ENCODE measurements at regions not wholly inside any gene's neighbourhood (a gene's known extent, or its start where the extent isn't known, plus 50 kb on each side); places are given as distances from the start of the nearest gene placed in this dataset.

- Histone ChIP-seq H3K4me1 (ENCODE audit: control insufficient read depth in 2 of 2, insufficient read depth in 1 of 2, low read depth in 1 of 2, low read length in 2 of 2) (no peaks in the 10 kb centered on the region), H3K18ac (ENCODE audit: low read length) (no peak overlapping the region), H3K9ac (ENCODE audit: low read depth, low read length, poor library complexity) (no peak overlapping the region), H3K36me3 (replicated peaks in 1 of 2; ENCODE audit: control insufficient read depth in 2 of 2, insufficient read depth in 2 of 2, low read length in 2 of 2) (peaks cover 6 to 49% of the 10 kb centered on the region in 2 donors), H2AK5ac (ENCODE audit: low read depth, low read length) (no peak overlapping the region), H2BK12ac (ENCODE audit: low read length) (no peak overlapping the region), H3K4me3 (ENCODE audit: low read length in 2 of 2) (no peak overlapping the region), H2BK15ac (ENCODE audit: low read length) (no peak overlapping the region), H3K79me1 (ENCODE audit: low read depth, low read length) (no peaks in the 10 kb centered on the region), H3K4ac (ENCODE audit: low read length) (no peak overlapping the region), H3K9me3 (replicated peaks in 1 of 2; ENCODE audit: control insufficient read depth in 2 of 2, insufficient read depth in 1 of 2, low read depth in 1 of 2, low read length in 2 of 2) (peaks cover 12 to 22% of the 10 kb centered on the region in 2 donors), H3K23ac (ENCODE audit: low read depth, low read length, poor library complexity) (no peak overlapping the region), H4K91ac (ENCODE audit: low read depth, low read length, poor library complexity) (no peak overlapping the region), H4K8ac (ENCODE audit: low read depth, low read length) (no peak overlapping the region), H3K4me2 (ENCODE audit: insufficient read depth, low read length, poor library complexity, severe bottlenecking) (no peak overlapping the region), H3K27me3 (ENCODE audit: control insufficient read depth in 3 of 3, insufficient read depth in 3 of 3, low read depth in 1 of 3, low read length in 3 of 3) (no peaks in the 10 kb centered on the region), H2BK5ac (ENCODE audit: low read length) (no peak overlapping the region), H2AFZ (ENCODE audit: low read length) (no peak overlapping the region), H3K14ac (ENCODE audit: low read length) (no peak overlapping the region), H2BK120ac (ENCODE audit: low read depth, low read length) (no peak overlapping the region), H3K27ac (replicated peaks; ENCODE audit: low read length) (no peak overlapping the region)
- no peak for DNase-seq (ENCODE audit: low spot score)
- no CpG with 5 or more reads among the region's 1 CpG for WGBS, 2 donors (ENCODE audit: extremely low coverage in 2 of 2, insufficient read length in 2 of 2, insufficient replicate concordance in 1 of 2)
These were observed 67.4 kb upstream of the ZNF746 start for GRCh38 chr7:149565096-149565382.

- H3K18ac ChIP-seq (ENCODE audit: low read length): no peak overlapping the region
- no peak overlapping the region for H3K4ac ChIP-seq (ENCODE audit: low read length)
- DNase-seq (ENCODE audit: low spot score): no peak
- H4K8ac ChIP-seq (ENCODE audit: low read depth, low read length): no peak overlapping the region
- H2BK5ac ChIP-seq (ENCODE audit: low read length): no peak overlapping the region
- no peak overlapping the region for H3K4me3 ChIP-seq (ENCODE audit: low read length in 2 of 2)
- no peak overlapping the region for H3K9ac ChIP-seq (ENCODE audit: low read depth, low read length, poor library complexity)
- WGBS, 2 donors (ENCODE audit: extremely low coverage in 2 of 2, insufficient read length in 2 of 2, insufficient replicate concordance in 1 of 2): no CpG with 5 or more reads among the region's 4 CpGs
- H4K91ac ChIP-seq (ENCODE audit: low read depth, low read length, poor library complexity): no peak overlapping the region
- H2BK120ac ChIP-seq (ENCODE audit: low read depth, low read length): no peak overlapping the region
- no peak overlapping the region for H3K14ac ChIP-seq (ENCODE audit: low read length)
- H3K23ac ChIP-seq (ENCODE audit: low read depth, low read length, poor library complexity): no peak overlapping the region
- H2BK15ac ChIP-seq (ENCODE audit: low read length): no peak overlapping the region
- peaks cover 6 to 49% of the 10 kb centered on the region in 2 donors for H3K36me3 ChIP-seq (replicated peaks in 1 of 2; ENCODE audit: control insufficient read depth in 2 of 2, insufficient read depth in 2 of 2, low read length in 2 of 2)
- H2AK5ac ChIP-seq (ENCODE audit: low read depth, low read length): no peak overlapping the region
- H3K27me3 ChIP-seq (ENCODE audit: control insufficient read depth in 3 of 3, insufficient read depth in 3 of 3, low read depth in 1 of 3, low read length in 3 of 3): no peaks in the 10 kb centered on the region
- no peaks in the 10 kb centered on the region for H3K4me1 ChIP-seq (ENCODE audit: control insufficient read depth in 2 of 2, insufficient read depth in 1 of 2, low read depth in 1 of 2, low read length in 2 of 2)
- H2BK12ac ChIP-seq (ENCODE audit: low read length): no peak overlapping the region
- H3K79me1 ChIP-seq (ENCODE audit: low read depth, low read length): no peaks in the 10 kb centered on the region
- H3K4me2 ChIP-seq (ENCODE audit: insufficient read depth, low read length, poor library complexity, severe bottlenecking): no peak overlapping the region
- H2AFZ ChIP-seq (ENCODE audit: low read length): no peak overlapping the region
- H3K27ac ChIP-seq (replicated peaks; ENCODE audit: low read length): no peak overlapping the region
- peaks cover 11 to 19% of the 10 kb centered on the region in 2 donors for H3K9me3 ChIP-seq (replicated peaks in 1 of 2; ENCODE audit: control insufficient read depth in 2 of 2, insufficient read depth in 1 of 2, low read depth in 1 of 2, low read length in 2 of 2)
These were observed 66.9 kb upstream of the ZNF746 start for GRCh38 chr7:149564340-149565095.

DNA sequence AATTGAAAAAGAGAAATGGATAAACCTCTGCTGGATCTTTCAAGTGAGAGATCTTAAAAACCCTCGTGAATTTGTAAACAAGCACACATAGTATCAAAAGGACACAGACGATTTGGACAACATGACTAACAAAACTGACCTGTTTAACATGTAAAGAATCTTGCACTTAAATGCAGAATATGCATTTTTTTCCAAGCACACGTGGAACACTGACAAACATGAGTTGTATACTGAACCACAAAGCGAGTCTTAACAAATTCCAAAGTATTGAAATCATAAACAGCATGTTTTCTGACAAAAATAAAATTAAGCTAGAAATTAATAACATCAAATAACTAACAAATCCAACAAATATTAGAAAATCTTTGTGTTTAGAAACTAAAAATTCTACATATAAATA lies 65.0 kb upstream of the ZNF746 start:
- Histone ChIP-seq H3K36me3 (replicated peaks in 1 of 2; ENCODE audit: control insufficient read depth in 2 of 2, insufficient read depth in 2 of 2, low read length in 2 of 2) (peaks cover 14 to 50% of the 10 kb centered on the region in 2 donors), H3K23ac (ENCODE audit: low read depth, low read length, poor library complexity) (no peak overlapping the region), H3K27ac (replicated peaks; ENCODE audit: low read length) (no peak overlapping the region), H3K9ac (ENCODE audit: low read depth, low read length, poor library complexity) (no peak overlapping the region), H2AFZ (ENCODE audit: low read length) (no peak overlapping the region), H3K79me1 (ENCODE audit: low read depth, low read length) (no peaks in the 10 kb centered on the region), H3K9me3 (replicated peaks in 1 of 2; ENCODE audit: control insufficient read depth in 2 of 2, insufficient read depth in 1 of 2, low read depth in 1 of 2, low read length in 2 of 2) (peaks cover 8 to 10% of the 10 kb centered on the region in 2 donors), H4K8ac (ENCODE audit: low read depth, low read length) (no peak overlapping the region), H3K18ac (ENCODE audit: low read length) (no peak overlapping the region), H2BK120ac (ENCODE audit: low read depth, low read length) (no peak overlapping the region), H3K14ac (ENCODE audit: low read length) (no peak overlapping the region), H3K4me3 (ENCODE audit: low read length in 2 of 2) (no peak overlapping the region), H3K4ac (ENCODE audit: low read length) (no peak overlapping the region), H3K4me2 (ENCODE audit: insufficient read depth, low read length, poor library complexity, severe bottlenecking) (no peak overlapping the region), H2AK5ac (ENCODE audit: low read depth, low read length) (no peak overlapping the region), H3K4me1 (ENCODE audit: control insufficient read depth in 2 of 2, insufficient read depth in 1 of 2, low read depth in 1 of 2, low read length in 2 of 2) (no peaks in the 10 kb centered on the region), H2BK5ac (ENCODE audit: low read length) (no peak overlapping the region), H2BK15ac (ENCODE audit: low read length) (no peak overlapping the region), H3K27me3 (ENCODE audit: control insufficient read depth in 3 of 3, insufficient read depth in 3 of 3, low read depth in 1 of 3, low read length in 3 of 3) (no peaks in the 10 kb centered on the region), H4K91ac (ENCODE audit: low read depth, low read length, poor library complexity) (no peak overlapping the region), H2BK12ac (ENCODE audit: low read length) (no peak overlapping the region)
- no CpG with 5 or more reads among the region's 4 CpGs for WGBS, 2 donors (ENCODE audit: extremely low coverage in 2 of 2, insufficient read length in 2 of 2, insufficient replicate concordance in 1 of 2)
- DNase-seq (ENCODE audit: low spot score): no peak

- H3K4me1 ChIP-seq (ENCODE audit: control insufficient read depth in 2 of 2, insufficient read depth in 1 of 2, low read depth in 1 of 2, low read length in 2 of 2): no peaks in the 10 kb centered on the region
- H2BK120ac ChIP-seq (ENCODE audit: low read depth, low read length): no peak overlapping the region
- no peaks in the 10 kb centered on the region for H3K27me3 ChIP-seq (ENCODE audit: control insufficient read depth in 3 of 3, insufficient read depth in 3 of 3, low read depth in 1 of 3, low read length in 3 of 3)
- no peak overlapping the region for H3K14ac ChIP-seq (ENCODE audit: low read length)
- H2BK12ac ChIP-seq (ENCODE audit: low read length): no peak overlapping the region
- H2BK5ac ChIP-seq (ENCODE audit: low read length): no peak overlapping the region
- no peak overlapping the region for H3K18ac ChIP-seq (ENCODE audit: low read length)
- no CpG with 5 or more reads among the region's 3 CpGs for WGBS, 2 donors (ENCODE audit: extremely low coverage in 2 of 2, insufficient read length in 2 of 2, insufficient replicate concordance in 1 of 2)
- no peak overlapping the region for H3K4me2 ChIP-seq (ENCODE audit: insufficient read depth, low read length, poor library complexity, severe bottlenecking)
- H4K91ac ChIP-seq (ENCODE audit: low read depth, low read length, poor library complexity): no peak overlapping the region
- peaks cover 6 to 10% of the 10 kb centered on the region in 2 donors for H3K9me3 ChIP-seq (replicated peaks in 1 of 2; ENCODE audit: control insufficient read depth in 2 of 2, insufficient read depth in 1 of 2, low read depth in 1 of 2, low read length in 2 of 2)
- H3K27ac ChIP-seq (replicated peaks; ENCODE audit: low read length): no peak overlapping the region
- no peak overlapping the region for H2AK5ac ChIP-seq (ENCODE audit: low read depth, low read length)
- H3K23ac ChIP-seq (ENCODE audit: low read depth, low read length, poor library complexity): no peak overlapping the region
- no peak overlapping the region for H3K4me3 ChIP-seq (ENCODE audit: low read length in 2 of 2)
- H3K79me1 ChIP-seq (ENCODE audit: low read depth, low read length): no peaks in the 10 kb centered on the region
- H3K36me3 ChIP-seq (replicated peaks in 1 of 2; ENCODE audit: control insufficient read depth in 2 of 2, insufficient read depth in 2 of 2, low read length in 2 of 2): peaks cover 14 to 48% of the 10 kb centered on the region in 2 donors
- H4K8ac ChIP-seq (ENCODE audit: low read depth, low read length): no peak overlapping the region
- no peak overlapping the region for H2AFZ ChIP-seq (ENCODE audit: low read length)
- H2BK15ac ChIP-seq (ENCODE audit: low read length): no peak overlapping the region
- no peak overlapping the region for H3K9ac ChIP-seq (ENCODE audit: low read depth, low read length, poor library complexity)
- no peak for DNase-seq (ENCODE audit: low spot score)
- H3K4ac ChIP-seq (ENCODE audit: low read length): no peak overlapping the region
These were observed 63.5 kb upstream of the ZNF746 start for GRCh38 chr7:149561072-149561471.
